HG03460 (cell line): ENCODE measurements at regions not wholly inside any gene's neighbourhood (a gene's known extent, or its start where the extent isn't known, plus 50 kb on each side); places are given as distances from the start of the nearest gene placed in this dataset.
"Not testable (repeated sequence)": the region's sequence is repeated elsewhere in the genome, so short reads cannot be mapped to it uniquely, and the experiment has no call there.

Experiments
- ATAC-seq: cut with Tn5 transposase; IDR thresholded peaks from one replicate; pipeline ENCODE4 v1.9.1; 2021; ENCODE audit not compliant: unreplicated experiment

GRCh38 chr16:86738322-86738721, 160.0 kb downstream of the FOXL1 start:
- not testable (repeated sequence) for ATAC-seq

- ATAC-seq = no peak
Measured at GRCh38 chr16:86739178-86739577, 160.8 kb downstream of the FOXL1 start.

GRCh38 chr16:86739808-86740207, 161.5 kb downstream of the FOXL1 start:
- no peak for ATAC-seq

- ATAC-seq = no peak
Measured at GRCh38 chr16:86740298-86740697, 161.9 kb downstream of the FOXL1 start.

- no peak for ATAC-seq
Measured at GRCh38 chr16:86740906-86741799, 162.8 kb downstream of the FOXL1 start.

GRCh38 chr16:86747761-86748160, 169.4 kb downstream of the FOXL1 start:
- ATAC-seq = no peak

GRCh38 chr16:86748652-86749051, 170.3 kb downstream of the FOXL1 start:
- no peak for ATAC-seq

GRCh38 chr16:86751076-86752030, 173.0 kb downstream of the FOXL1 start:
- ATAC-seq = no peak

GRCh38 chr16:86752582-86753175, 174.3 kb downstream of the FOXL1 start:
- ATAC-seq = no peak

GRCh38 chr16:86753399-86753798, 175.1 kb downstream of the FOXL1 start:
- no peak for ATAC-seq

GRCh38 chr16:86755571-86756006, 177.2 kb downstream of the FOXL1 start:
- ATAC-seq = no peak

GRCh38 chr16:86756882-86757703, 178.7 kb downstream of the FOXL1 start:
- no peak for ATAC-seq

GRCh38 chr16:86757704-86758040, 179.3 kb downstream of the FOXL1 start:
- ATAC-seq = no peak

- no peak for ATAC-seq
Measured at GRCh38 chr16:86758932-86759331, 180.6 kb downstream of the FOXL1 start.

GRCh38 chr16:86761111-86762031, 183.0 kb downstream of the FOXL1 start:
- no peak for ATAC-seq

GRCh38 chr16:86762095-86762494, 183.7 kb downstream of the FOXL1 start:
- ATAC-seq = no peak

GRCh38 chr16:86763819-86764218, 185.5 kb downstream of the FOXL1 start:
- no peak for ATAC-seq

- ATAC-seq = no peak
Measured at GRCh38 chr16:86764551-86764950, 186.2 kb downstream of the FOXL1 start.

- no peak for ATAC-seq
Measured at GRCh38 chr16:86765389-86766026, 187.2 kb downstream of the FOXL1 start.
